Skeletal muscle tissue (tissue), 3 donors: ENCODE measurements at regions not wholly inside any gene's neighbourhood (a gene's known extent, or its start where the extent isn't known, plus 50 kb on each side); places are given as distances from the start of the nearest gene placed in this dataset.

Experiments
- H3K27ac ChIP-seq: one replicate; pipeline ENCODE4 v1.7.0; 2013; ENCODE audit warnings: mild to moderate bottlenecking, low read depth, low read length, inconsistent platforms
- H3K27me3 ChIP-seq, 3 donors: one replicate each; pipeline ENCODE4 v1.7.0; 2013; ENCODE audit warnings: low read length in 3 of 3; ENCODE audit not compliant: control insufficient read depth in 3 of 3, insufficient read depth in 3 of 3
- H3K36me3 ChIP-seq, 3 donors: one replicate each; pipeline ENCODE4 v1.7.0; 2013; ENCODE audit warnings: low read length in 3 of 3; ENCODE audit not compliant: control insufficient read depth in 3 of 3, insufficient read depth in 3 of 3
- H3K4me1 ChIP-seq, 3 donors: one replicate each; pipeline ENCODE4 v1.7.0; 2013; ENCODE audit warnings: low read length in 3 of 3, mild to moderate bottlenecking in 3 of 3; ENCODE audit not compliant: control insufficient read depth in 3 of 3, insufficient read depth in 3 of 3
- H3K4me3 ChIP-seq, 3 donors: one replicate each; pipeline ENCODE4 v1.7.0; 2013; ENCODE audit warnings: low read length in 3 of 3
- H3K9ac ChIP-seq, 3 donors: one replicate each; pipeline ENCODE4 v1.7.0; 2013; ENCODE audit warnings: low read length in 3 of 3, mild to moderate bottlenecking in 3 of 3, moderate library complexity in 2 of 3, low read depth in 1 of 3
- H3K9me3 ChIP-seq, 3 donors: one replicate each; pipeline ENCODE4 v1.7.0; 2013; ENCODE audit warnings: low read length in 3 of 3; ENCODE audit not compliant: control insufficient read depth in 3 of 3
- donor health status: Osteomylitis.

- peaks cover 15 to 26% (median 19%) of the 10 kb centered on the region in 3 donors for H3K4me1 ChIP-seq
- H3K9ac ChIP-seq: peak overlapping the region in 1 of 3 donors; percentile 50
- H3K36me3 ChIP-seq: no peaks in the 10 kb centered on the region
- no peaks in the 10 kb centered on the region for H3K9me3 ChIP-seq
- no peak overlapping the region for H3K27ac ChIP-seq
- peaks cover 3 to 14% (median 5%) of the 10 kb centered on the region in 3 donors for H3K27me3 ChIP-seq
- H3K4me3 ChIP-seq: peak overlapping the region; percentile 32 to 52 (median 46)
Observed at GRCh38 chr17:27379888-27380533, 76.2 kb upstream of the KSR1 start.

DNA sequence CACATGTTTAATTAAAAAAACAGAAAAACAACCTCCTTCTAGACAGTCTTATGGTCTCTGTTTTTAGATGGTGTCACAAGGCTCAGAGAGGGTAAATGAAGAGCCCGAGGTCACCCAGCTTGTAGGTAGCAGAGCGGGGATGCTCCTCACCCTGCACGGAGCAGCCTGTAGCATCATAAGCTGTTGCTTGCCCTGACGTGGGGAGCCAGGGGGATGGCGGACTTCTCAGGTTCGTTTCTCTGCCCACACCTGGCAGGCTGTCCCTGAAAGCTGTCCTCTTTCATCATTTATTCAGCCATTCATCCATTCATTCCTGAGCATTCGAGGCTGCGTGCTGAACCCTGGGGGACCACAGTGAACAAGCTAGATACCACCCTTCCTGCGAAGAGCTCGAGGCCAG lies 75.7 kb upstream of the KSR1 start:
- H3K9ac ChIP-seq: peak overlapping the region in 1 of 3 donors; percentile 50
- H3K27me3 ChIP-seq: peaks cover 3 to 14% (median 5%) of the 10 kb centered on the region in 3 donors
- H3K9me3 ChIP-seq: no peaks in the 10 kb centered on the region
- peaks cover 15 to 26% (median 19%) of the 10 kb centered on the region in 3 donors for H3K4me1 ChIP-seq
- H3K4me3 ChIP-seq: peak overlapping the region; percentile 32 to 52 (median 46)
- no peak overlapping the region for H3K27ac ChIP-seq
- no peaks in the 10 kb centered on the region for H3K36me3 ChIP-seq

GRCh38 chr17:27381007-27381501 lies 75.2 kb upstream of the KSR1 start:
- H3K36me3 ChIP-seq: no peaks in the 10 kb centered on the region
- peaks cover 3 to 14% (median 5%) of the 10 kb centered on the region in 3 donors for H3K27me3 ChIP-seq
- no peaks in the 10 kb centered on the region for H3K9me3 ChIP-seq
- H3K4me1 ChIP-seq: peaks cover 15 to 26% (median 19%) of the 10 kb centered on the region in 3 donors
- peak overlapping the region in 1 of 3 donors; percentile 46 for H3K4me3 ChIP-seq
- no peak overlapping the region for H3K27ac ChIP-seq
- no peak overlapping the region for H3K9ac ChIP-seq

DNA sequence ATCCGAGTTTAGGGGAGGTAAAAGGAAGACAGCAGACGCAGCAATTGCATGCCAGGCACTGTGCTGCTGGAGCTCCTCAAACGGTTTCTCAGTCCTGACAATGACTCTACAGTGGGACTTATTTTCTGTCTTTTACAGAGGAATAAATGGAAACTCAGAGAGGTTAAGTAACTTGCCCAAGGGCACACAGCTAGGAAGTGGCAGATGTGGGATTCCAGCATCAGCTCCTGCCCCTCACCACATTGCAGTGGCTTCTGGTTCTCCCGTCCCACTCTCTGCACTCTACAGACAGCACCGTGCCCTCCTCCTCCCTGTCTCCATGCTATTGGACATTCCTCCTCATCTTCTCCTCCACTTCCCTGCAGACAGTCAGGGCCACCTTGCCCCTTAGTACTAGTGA lies 74.2 kb upstream of the KSR1 start:
- H3K27me3 ChIP-seq: peaks cover 3 to 14% (median 5%) of the 10 kb centered on the region in 3 donors
- no peak overlapping the region for H3K27ac ChIP-seq
- H3K9ac ChIP-seq: no peak overlapping the region
- no peaks in the 10 kb centered on the region for H3K9me3 ChIP-seq
- H3K4me1 ChIP-seq: peaks cover 15 to 26% (median 19%) of the 10 kb centered on the region in 3 donors
- no peaks in the 10 kb centered on the region for H3K36me3 ChIP-seq
- no peak overlapping the region for H3K4me3 ChIP-seq

- Histone ChIP-seq H3K9ac (no peak overlapping the region), H3K36me3 (no peaks in the 10 kb centered on the region), H3K4me1 (peaks cover 15 to 26% (median 19%) of the 10 kb centered on the region in 3 donors), H3K9me3 (no peaks in the 10 kb centered on the region), H3K4me3 (peak overlapping the region in 2 of 3 donors; percentile 22 to 32), H3K27ac (peak overlapping the region; percentile 25), H3K27me3 (peaks cover 3 to 14% (median 5%) of the 10 kb centered on the region in 3 donors)
Observed at GRCh38 chr17:27384261-27384701, 72.0 kb upstream of the KSR1 start.

- Histone ChIP-seq H3K9ac (no peak overlapping the region), H3K36me3 (no peaks in the 10 kb centered on the region), H3K4me3 (peak overlapping the region in 1 of 3 donors; percentile 22), H3K4me1 (peaks cover 15 to 26% (median 19%) of the 10 kb centered on the region in 3 donors), H3K27ac (peak overlapping the region; percentile 25), H3K9me3 (no peaks in the 10 kb centered on the region), H3K27me3 (peaks cover 3 to 14% (median 5%) of the 10 kb centered on the region in 3 donors)
Observed at GRCh38 chr17:27384726-27385125, 71.5 kb upstream of the KSR1 start.

DNA sequence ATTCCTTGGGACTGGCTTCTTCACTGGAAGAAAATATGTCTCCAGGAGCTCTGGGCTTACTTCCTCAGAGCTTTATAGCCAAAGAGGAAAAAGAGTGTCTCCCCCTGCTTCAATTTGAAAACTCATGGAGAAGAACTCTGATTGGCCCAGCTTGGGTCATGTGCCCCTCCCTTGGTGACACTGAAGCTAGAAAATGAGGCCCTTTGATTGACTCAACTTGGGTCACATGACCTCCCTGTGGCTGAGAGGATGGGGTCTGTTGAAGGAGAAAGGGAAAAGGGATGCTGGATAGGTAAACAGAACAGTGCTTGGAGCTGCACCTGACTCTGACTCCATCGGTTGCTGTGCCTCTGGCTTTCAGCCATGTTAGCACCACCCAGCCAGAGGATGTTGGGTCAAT lies 70.6 kb upstream of the KSR1 start:
- no peak overlapping the region for H3K4me3 ChIP-seq
- no peak overlapping the region for H3K9ac ChIP-seq
- H3K27me3 ChIP-seq: peaks cover 3 to 12% (median 5%) of the 10 kb centered on the region in 3 donors
- H3K9me3 ChIP-seq: no peaks in the 10 kb centered on the region
- H3K4me1 ChIP-seq: peaks cover 9 to 18% (median 14%) of the 10 kb centered on the region in 3 donors
- H3K27ac ChIP-seq: no peak overlapping the region
- no peaks in the 10 kb centered on the region for H3K36me3 ChIP-seq

DNA sequence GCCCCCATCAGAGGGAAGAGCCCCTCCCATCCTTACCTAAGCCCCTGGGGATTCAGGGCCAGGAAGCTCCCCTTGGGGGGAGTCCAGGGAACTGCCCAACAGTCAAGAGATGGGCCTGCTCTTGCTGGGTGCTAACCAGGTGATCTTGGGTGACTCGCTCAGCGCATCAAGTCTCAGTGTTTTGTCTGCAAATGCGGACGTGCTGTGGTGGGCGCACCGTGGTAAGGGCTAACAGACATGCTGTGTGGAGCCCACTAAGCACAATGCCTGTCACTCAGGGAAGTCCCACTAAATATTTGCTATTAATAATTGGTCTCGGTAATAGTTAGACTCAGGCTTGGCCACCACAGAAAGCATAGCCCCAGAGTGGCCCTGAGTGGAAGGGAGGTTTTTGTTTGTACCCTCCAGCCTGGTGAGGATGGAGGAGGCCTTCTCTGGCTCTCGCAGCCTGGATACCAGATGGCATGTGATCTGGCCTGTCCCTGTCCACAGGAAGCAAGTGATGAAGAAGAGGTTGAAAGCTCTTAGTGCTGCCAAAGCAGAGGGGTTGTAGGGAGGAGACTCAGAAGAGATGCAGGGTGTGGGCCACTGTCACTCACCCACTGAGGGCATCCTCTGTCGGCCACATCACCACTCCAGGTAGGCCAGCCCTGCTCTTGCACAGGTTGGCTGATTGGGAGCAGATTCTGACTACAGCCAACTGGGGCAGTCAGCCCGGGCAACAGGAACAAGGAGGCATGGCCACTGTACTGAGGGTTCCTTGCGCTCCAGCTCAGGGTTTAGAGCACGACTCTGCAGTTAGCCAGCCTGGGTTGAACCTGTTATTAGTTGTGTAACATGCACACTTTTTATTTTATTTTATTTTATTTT lies 69.8 kb upstream of the KSR1 start:
- H3K4me3 ChIP-seq: no peak overlapping the region
- H3K4me1 ChIP-seq: peaks cover 7 to 13% (median 11%) of the 10 kb centered on the region in 3 donors
- H3K36me3 ChIP-seq: no peaks in the 10 kb centered on the region
- H3K9me3 ChIP-seq: no peaks in the 10 kb centered on the region
- H3K9ac ChIP-seq: no peak overlapping the region
- peaks cover 3 to 5% (median 5%) of the 10 kb centered on the region in 3 donors for H3K27me3 ChIP-seq
- no peak overlapping the region for H3K27ac ChIP-seq

DNA sequence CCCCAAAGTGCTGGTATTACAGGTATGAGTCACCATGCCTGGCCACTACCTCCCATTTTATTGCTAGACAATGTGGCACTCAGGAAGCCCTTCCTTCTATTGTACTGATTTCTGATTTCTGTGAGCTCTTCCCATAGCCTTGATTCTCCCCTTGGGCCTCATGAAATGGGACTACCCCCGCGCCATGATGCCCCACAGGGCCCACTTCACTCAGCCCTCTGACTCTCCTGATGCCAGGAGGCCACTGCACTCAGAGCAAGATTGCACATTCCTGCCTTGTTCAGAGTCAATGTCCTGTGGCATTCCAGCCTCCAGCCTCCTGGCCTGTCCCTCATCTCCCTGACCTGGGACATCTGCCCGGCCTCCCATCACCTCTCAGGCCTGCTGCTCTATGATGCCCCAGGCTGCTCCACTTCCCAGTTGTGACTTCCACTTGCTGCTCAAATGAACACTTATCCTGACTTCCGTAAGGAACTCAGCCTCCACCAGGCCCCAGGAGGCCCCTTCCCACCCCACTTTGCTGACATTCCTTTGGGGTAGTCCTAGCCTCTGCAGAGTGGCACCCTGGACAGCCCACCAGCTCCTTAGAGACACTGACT lies 66.6 kb upstream of the KSR1 start:
- H3K4me3 ChIP-seq: no peak overlapping the region
- H3K27me3 ChIP-seq: no peaks in the 10 kb centered on the region
- no peaks in the 10 kb centered on the region for H3K36me3 ChIP-seq
- no peaks in the 10 kb centered on the region for H3K9me3 ChIP-seq
- no peak overlapping the region for H3K27ac ChIP-seq
- H3K9ac ChIP-seq: no peak overlapping the region
- peaks cover 0 to 3% (median 2%) of the 10 kb centered on the region in 3 donors for H3K4me1 ChIP-seq
